ENCODE measurements at regions not wholly inside any gene's neighbourhood (a gene's known extent, or its start where the extent isn't known, plus 50 kb on each side); places are given as distances from the start of the nearest gene placed in this dataset.

DNA sequence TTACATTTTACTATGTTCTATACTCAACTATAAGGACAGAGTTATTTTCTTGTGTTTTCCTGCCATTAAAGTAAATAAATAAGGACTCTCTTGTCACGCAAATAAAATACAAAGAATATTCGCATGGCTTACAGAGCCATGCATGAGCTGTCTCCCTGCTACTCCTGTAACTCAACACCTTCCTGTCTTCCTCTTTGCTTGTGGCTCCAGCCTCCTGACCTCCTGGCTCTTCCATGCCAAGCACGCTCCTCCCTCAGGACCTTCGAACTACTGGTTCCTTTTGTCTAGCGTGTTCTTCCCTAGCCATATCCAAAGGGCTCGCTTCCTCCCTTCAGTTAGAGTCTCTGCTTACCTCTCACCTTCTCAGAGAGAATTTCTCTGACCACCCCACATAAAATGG, 124.3 kb upstream of the TMC3 start:
- Histone ChIP-seq H3K36me3 (ENCODE audit: control insufficient read depth in 1 of 2, insufficient read depth in 2 of 2, low read length in 2 of 2) (no peaks in the 10 kb centered on the region), H3K23ac (ENCODE audit: low read length) (no peak overlapping the region), H3K4me1 (ENCODE audit: control insufficient read depth in 1 of 2, insufficient read depth in 2 of 2, low read length in 2 of 2) (no peaks in the 10 kb centered on the region), H2AK5ac (ENCODE audit: low read length) (no peak overlapping the region), H3K79me1 (ENCODE audit: low read length) (no peaks in the 10 kb centered on the region), H3K27me3 (ENCODE audit: insufficient read depth, low read length) (no peaks in the 10 kb centered on the region), H2BK12ac (ENCODE audit: low read length) (no peak overlapping the region), H3K9me3 (ENCODE audit: insufficient read depth, low read depth, low read length) (peaks cover 2% of the 10 kb centered on the region), H4K91ac (ENCODE audit: low read depth, low read length) (no peak overlapping the region), H3K79me2 (ENCODE audit: control insufficient read depth, insufficient read depth, low read length, poor library complexity) (no peaks in the 10 kb centered on the region), H3K9ac (ENCODE audit: low read length) (no peak overlapping the region), H3K27ac (ENCODE audit: low read depth, low read length) (no peak overlapping the region), H3K4ac (ENCODE audit: low read depth, low read length) (no peak overlapping the region), H2BK5ac (ENCODE audit: low read depth, low read length, poor library complexity) (no peak overlapping the region), H4K12ac (ENCODE audit: low read depth, low read length) (no peak overlapping the region), H3K4me3 (ENCODE audit: low read depth, low read length) (no peak overlapping the region), H2AFZ (ENCODE audit: insufficient read depth, low read length, poor library complexity) (no peak overlapping the region), H4K8ac (ENCODE audit: low read depth, low read length) (no peak overlapping the region), H3K18ac (ENCODE audit: low read length) (no peak overlapping the region), H3K14ac (ENCODE audit: low read length) (no peak overlapping the region), H2BK120ac (ENCODE audit: insufficient read depth, low read length, poor library complexity) (no peak overlapping the region), H3K4me2 (ENCODE audit: low read length) (no peak overlapping the region)
- no CpG with 5 or more reads among the region's 6 CpGs for WGBS (ENCODE audit: extremely low coverage, insufficient coverage, insufficient read length)
- no peak for DNase-seq

DNA sequence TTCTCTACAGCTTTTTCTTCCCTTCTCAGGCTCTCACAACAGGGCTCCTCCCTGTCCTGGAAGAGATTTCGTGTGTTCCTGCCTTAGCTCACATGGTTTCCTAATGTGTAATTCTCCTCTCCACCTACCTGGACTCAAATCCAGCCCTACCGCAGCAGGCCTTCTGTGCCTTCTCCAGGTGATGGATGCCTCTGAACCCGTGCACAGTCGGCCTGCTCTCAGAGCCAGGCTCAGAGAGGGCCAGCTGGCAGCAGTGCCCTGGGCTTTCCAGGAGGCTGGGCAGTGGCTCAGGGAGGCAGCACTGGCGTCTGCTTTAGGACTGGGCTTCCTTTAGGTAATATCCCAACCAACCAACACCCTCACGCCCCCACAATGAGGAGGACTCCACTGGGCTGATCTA, 123.2 kb upstream of the TMC3 start:
- H3K36me3 ChIP-seq (ENCODE audit: control insufficient read depth in 1 of 2, insufficient read depth in 2 of 2, low read length in 2 of 2): no peaks in the 10 kb centered on the region
- H2BK5ac ChIP-seq (ENCODE audit: low read depth, low read length, poor library complexity): no peak overlapping the region
- no CpG with 5 or more reads among the region's 6 CpGs for WGBS (ENCODE audit: extremely low coverage, insufficient coverage, insufficient read length)
- H3K23ac ChIP-seq (ENCODE audit: low read length): no peak overlapping the region
- no peaks in the 10 kb centered on the region for H3K79me1 ChIP-seq (ENCODE audit: low read length)
- H3K14ac ChIP-seq (ENCODE audit: low read length): no peak overlapping the region
- H2BK120ac ChIP-seq (ENCODE audit: insufficient read depth, low read length, poor library complexity): no peak overlapping the region
- no peak overlapping the region for H2AFZ ChIP-seq (ENCODE audit: insufficient read depth, low read length, poor library complexity)
- H3K4me2 ChIP-seq (ENCODE audit: low read length): peak overlapping the region; percentile 7
- H4K12ac ChIP-seq (ENCODE audit: low read depth, low read length): no peak overlapping the region
- no peak overlapping the region for H3K4me3 ChIP-seq (ENCODE audit: low read depth, low read length)
- no peak overlapping the region for H2BK12ac ChIP-seq (ENCODE audit: low read length)
- no peak overlapping the region for H3K4ac ChIP-seq (ENCODE audit: low read depth, low read length)
- no peaks in the 10 kb centered on the region for H3K4me1 ChIP-seq (ENCODE audit: control insufficient read depth in 1 of 2, insufficient read depth in 2 of 2, low read length in 2 of 2)
- H3K9me3 ChIP-seq (ENCODE audit: insufficient read depth, low read depth, low read length): peaks cover 2% of the 10 kb centered on the region
- H4K91ac ChIP-seq (ENCODE audit: low read depth, low read length): no peak overlapping the region
- no peaks in the 10 kb centered on the region for H3K27me3 ChIP-seq (ENCODE audit: insufficient read depth, low read length)
- H3K18ac ChIP-seq (ENCODE audit: low read length): no peak overlapping the region
- no peak overlapping the region for H3K9ac ChIP-seq (ENCODE audit: low read length)
- no peak overlapping the region for H2AK5ac ChIP-seq (ENCODE audit: low read length)
- no peak overlapping the region for H4K8ac ChIP-seq (ENCODE audit: low read depth, low read length)
- H3K79me2 ChIP-seq (ENCODE audit: control insufficient read depth, insufficient read depth, low read length, poor library complexity): no peaks in the 10 kb centered on the region
- H3K27ac ChIP-seq (ENCODE audit: low read depth, low read length): no peak overlapping the region
- DNase-seq: no peak

DNA sequence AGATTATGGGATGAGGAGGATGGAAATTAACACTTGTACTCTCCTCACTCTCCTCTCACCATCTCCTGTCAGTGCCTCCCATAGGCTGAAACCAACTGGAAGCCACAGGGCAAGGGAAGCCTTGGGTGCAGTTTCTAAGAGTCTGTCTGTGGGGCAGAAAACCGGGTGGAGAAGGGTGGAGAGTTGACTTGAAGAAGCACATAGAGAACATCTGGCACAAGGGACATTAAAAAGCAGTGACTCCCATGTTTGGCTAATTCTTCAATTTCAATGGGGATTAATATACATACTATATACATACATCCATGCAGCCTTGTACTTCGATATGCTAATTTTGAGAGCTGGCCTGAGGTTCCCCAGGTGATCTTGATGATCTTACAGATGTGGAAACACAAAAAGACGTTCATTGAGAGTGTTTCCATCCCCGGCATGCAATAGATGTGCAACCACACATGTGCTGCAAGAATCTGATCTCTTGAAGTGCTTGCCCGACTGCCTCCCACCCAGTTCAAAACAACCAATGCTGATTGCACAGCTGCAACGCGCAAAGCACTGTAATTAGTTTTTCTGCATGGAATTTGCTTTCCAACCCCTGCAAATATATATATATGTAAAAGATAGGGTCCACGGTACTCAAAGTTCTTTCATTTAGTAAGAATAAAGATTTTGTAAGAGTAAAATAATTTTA, 121.9 kb upstream of the TMC3 start:
- Histone ChIP-seq H2BK5ac (ENCODE audit: low read depth, low read length, poor library complexity) (no peak overlapping the region), H3K14ac (ENCODE audit: low read length) (no peak overlapping the region), H4K8ac (ENCODE audit: low read depth, low read length) (no peak overlapping the region), H3K9me3 (ENCODE audit: insufficient read depth, low read depth, low read length) (peaks cover 2% of the 10 kb centered on the region), H3K4me1 (ENCODE audit: control insufficient read depth in 1 of 2, insufficient read depth in 2 of 2, low read length in 2 of 2) (no peaks in the 10 kb centered on the region), H3K18ac (ENCODE audit: low read length) (no peak overlapping the region), H4K91ac (ENCODE audit: low read depth, low read length) (no peak overlapping the region), H3K27ac (ENCODE audit: low read depth, low read length) (no peak overlapping the region), H3K9ac (ENCODE audit: low read length) (no peak overlapping the region), H3K4me3 (ENCODE audit: low read depth, low read length) (no peak overlapping the region), H3K27me3 (ENCODE audit: insufficient read depth, low read length) (no peaks in the 10 kb centered on the region), H4K12ac (ENCODE audit: low read depth, low read length) (no peak overlapping the region), H3K79me1 (ENCODE audit: low read length) (no peaks in the 10 kb centered on the region), H2BK120ac (ENCODE audit: insufficient read depth, low read length, poor library complexity) (no peak overlapping the region), H3K79me2 (ENCODE audit: control insufficient read depth, insufficient read depth, low read length, poor library complexity) (no peaks in the 10 kb centered on the region), H2AK5ac (ENCODE audit: low read length) (no peak overlapping the region), H3K4me2 (ENCODE audit: low read length) (no peak overlapping the region), H3K36me3 (ENCODE audit: control insufficient read depth in 1 of 2, insufficient read depth in 2 of 2, low read length in 2 of 2) (no peaks in the 10 kb centered on the region), H2BK12ac (ENCODE audit: low read length) (no peak overlapping the region), H3K23ac (ENCODE audit: low read length) (no peak overlapping the region), H2AFZ (ENCODE audit: insufficient read depth, low read length, poor library complexity) (no peak overlapping the region), H3K4ac (ENCODE audit: low read depth, low read length) (no peak overlapping the region)
- no CpG with 5 or more reads among the region's 8 CpGs for WGBS (ENCODE audit: extremely low coverage, insufficient coverage, insufficient read length)
- DNase-seq: no peak

DNA sequence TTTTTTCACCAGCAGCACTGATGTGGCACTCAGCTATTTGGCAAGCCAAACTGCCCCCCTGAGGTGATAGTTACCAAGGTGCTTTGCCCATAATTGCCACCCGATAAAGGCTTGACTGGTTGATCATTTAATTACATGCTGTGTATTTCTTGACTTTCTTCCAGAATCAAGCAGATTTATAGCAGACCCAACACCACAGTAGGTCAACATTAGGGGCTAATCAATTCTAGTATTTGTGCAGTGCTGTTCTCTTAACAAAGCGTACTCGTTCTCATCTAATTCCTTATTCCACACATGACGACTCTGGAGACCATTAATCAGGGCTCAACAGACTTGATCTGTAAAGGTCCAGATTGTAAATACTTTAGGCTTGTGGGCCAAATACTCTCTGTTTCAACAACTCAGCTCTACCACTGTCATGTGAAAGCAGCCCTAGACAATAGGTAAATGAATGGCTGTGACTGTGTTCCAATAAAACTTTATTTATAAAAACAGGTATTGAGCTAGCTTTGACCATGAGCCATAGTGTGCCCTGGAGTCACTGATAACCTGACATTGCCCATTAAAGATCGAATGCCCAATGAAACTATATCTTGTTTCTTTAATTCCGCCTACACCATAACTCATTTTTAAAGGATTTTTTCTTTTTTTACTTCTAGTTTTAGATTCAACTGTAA, 119.1 kb upstream of the TMC3 start:
- H2BK12ac ChIP-seq (ENCODE audit: low read length): no peak overlapping the region
- H3K4me1 ChIP-seq (ENCODE audit: control insufficient read depth in 1 of 2, insufficient read depth in 2 of 2, low read length in 2 of 2): no peaks in the 10 kb centered on the region
- H3K79me2 ChIP-seq (ENCODE audit: control insufficient read depth, insufficient read depth, low read length, poor library complexity): no peaks in the 10 kb centered on the region
- no peak overlapping the region for H2BK5ac ChIP-seq (ENCODE audit: low read depth, low read length, poor library complexity)
- H3K4ac ChIP-seq (ENCODE audit: low read depth, low read length): no peak overlapping the region
- H3K36me3 ChIP-seq (ENCODE audit: control insufficient read depth in 1 of 2, insufficient read depth in 2 of 2, low read length in 2 of 2): no peaks in the 10 kb centered on the region
- no peak overlapping the region for H2BK120ac ChIP-seq (ENCODE audit: insufficient read depth, low read length, poor library complexity)
- no peak overlapping the region for H3K4me2 ChIP-seq (ENCODE audit: low read length)
- WGBS (ENCODE audit: extremely low coverage, insufficient coverage, insufficient read length): no CpG with 5 or more reads among the region's 6 CpGs
- peaks cover 2% of the 10 kb centered on the region for H3K9me3 ChIP-seq (ENCODE audit: insufficient read depth, low read depth, low read length)
- H3K18ac ChIP-seq (ENCODE audit: low read length): no peak overlapping the region
- H4K91ac ChIP-seq (ENCODE audit: low read depth, low read length): no peak overlapping the region
- H4K8ac ChIP-seq (ENCODE audit: low read depth, low read length): no peak overlapping the region
- H2AK5ac ChIP-seq (ENCODE audit: low read length): no peak overlapping the region
- no peak overlapping the region for H3K9ac ChIP-seq (ENCODE audit: low read length)
- H3K23ac ChIP-seq (ENCODE audit: low read length): no peak overlapping the region
- DNase-seq: no peak
- H3K14ac ChIP-seq (ENCODE audit: low read length): no peak overlapping the region
- H3K79me1 ChIP-seq (ENCODE audit: low read length): no peaks in the 10 kb centered on the region
- no peak overlapping the region for H4K12ac ChIP-seq (ENCODE audit: low read depth, low read length)
- H3K4me3 ChIP-seq (ENCODE audit: low read depth, low read length): no peak overlapping the region
- no peak overlapping the region for H3K27ac ChIP-seq (ENCODE audit: low read depth, low read length)
- no peaks in the 10 kb centered on the region for H3K27me3 ChIP-seq (ENCODE audit: insufficient read depth, low read length)
- no peak overlapping the region for H2AFZ ChIP-seq (ENCODE audit: insufficient read depth, low read length, poor library complexity)
